ENCODE measurements at regions not wholly inside any gene's neighbourhood (a gene's known extent, or its start where the extent isn't known, plus 50 kb on each side); places are given as distances from the start of the nearest gene placed in this dataset.

- no peak overlapping the region for H3K4me3 ChIP-seq (ENCODE audit: low read length, poor library complexity, severe bottlenecking)
- H3F3A ChIP-seq (ENCODE audit: low read depth): no peaks in the 10 kb centered on the region
- H4K20me1 ChIP-seq (ENCODE audit: insufficient read depth, low read length, poor library complexity, severe bottlenecking): no peaks in the 10 kb centered on the region
- no peaks in the 10 kb centered on the region for H3K9me2 ChIP-seq (replicated peaks; ENCODE audit: low read depth, low read length)
- H3K4me2 ChIP-seq (ENCODE audit: low read depth, low read length, poor library complexity, severe bottlenecking): no peak overlapping the region
- H3K79me2 ChIP-seq (ENCODE audit: insufficient read depth, low read length): no peaks in the 10 kb centered on the region
- no peaks in the 10 kb centered on the region for H3K4me1 ChIP-seq (ENCODE audit: insufficient read depth, low read length, poor library complexity, severe bottlenecking)
- no peaks in the 10 kb centered on the region for H3K36me3 ChIP-seq (ENCODE audit: insufficient read depth, low read length)
- no peaks in the 10 kb centered on the region for H3K9me3 ChIP-seq (ENCODE audit: insufficient read depth, low read depth, low read length)
- no peak overlapping the region for H2AFZ ChIP-seq (ENCODE audit: low read length)
- no peak for TF ChIP-seq CTCF (conservative IDR thresholded peaks at IDR 0.05; ENCODE audit: low read length)
- TF ChIP-seq EZH2phosphoT487 (IDR thresholded peaks at IDR 0.05; ENCODE audit: borderline replicate concordance): no peak
- H3K9ac ChIP-seq (ENCODE audit: low read depth, low read length, poor library complexity, severe bottlenecking): no peak overlapping the region
- H3K27me3 ChIP-seq (ENCODE audit: insufficient read depth, low read length, poor library complexity, severe bottlenecking): no peaks in the 10 kb centered on the region
Measured at GRCh38 chr7:140269004-140269638, 92.3 kb upstream of the KDM7A start.

- no peaks in the 10 kb centered on the region for H3F3A ChIP-seq (ENCODE audit: low read depth)
- H3K4me3 ChIP-seq (ENCODE audit: low read length, poor library complexity, severe bottlenecking): no peak overlapping the region
- no peak overlapping the region for H3K4me2 ChIP-seq (ENCODE audit: low read depth, low read length, poor library complexity, severe bottlenecking)
- no peak overlapping the region for H3K9ac ChIP-seq (ENCODE audit: low read depth, low read length, poor library complexity, severe bottlenecking)
- no peaks in the 10 kb centered on the region for H3K9me2 ChIP-seq (replicated peaks; ENCODE audit: low read depth, low read length)
- no peaks in the 10 kb centered on the region for H3K9me3 ChIP-seq (ENCODE audit: insufficient read depth, low read depth, low read length)
- no peak for TF ChIP-seq CTCF (conservative IDR thresholded peaks at IDR 0.05; ENCODE audit: low read length)
- no peak for TF ChIP-seq EZH2phosphoT487 (IDR thresholded peaks at IDR 0.05; ENCODE audit: borderline replicate concordance)
- H2AFZ ChIP-seq (ENCODE audit: low read length): no peak overlapping the region
- H4K20me1 ChIP-seq (ENCODE audit: insufficient read depth, low read length, poor library complexity, severe bottlenecking): no peaks in the 10 kb centered on the region
- no peaks in the 10 kb centered on the region for H3K27me3 ChIP-seq (ENCODE audit: insufficient read depth, low read length, poor library complexity, severe bottlenecking)
- no peaks in the 10 kb centered on the region for H3K4me1 ChIP-seq (ENCODE audit: insufficient read depth, low read length, poor library complexity, severe bottlenecking)
- H3K79me2 ChIP-seq (ENCODE audit: insufficient read depth, low read length): no peaks in the 10 kb centered on the region
- no peaks in the 10 kb centered on the region for H3K36me3 ChIP-seq (ENCODE audit: insufficient read depth, low read length)
Measured at GRCh38 chr7:140267381-140268226, 90.8 kb upstream of the KDM7A start.

GRCh38 chr7:140263277-140263676 is 86.5 kb upstream of the KDM7A start:
- no peak overlapping the region for H3K9ac ChIP-seq (ENCODE audit: low read depth, low read length, poor library complexity, severe bottlenecking)
- H3K9me2 ChIP-seq (replicated peaks; ENCODE audit: low read depth, low read length): no peaks in the 10 kb centered on the region
- H3F3A ChIP-seq (ENCODE audit: low read depth): no peaks in the 10 kb centered on the region
- peaks cover 5% of the 10 kb centered on the region for H3K4me1 ChIP-seq (ENCODE audit: insufficient read depth, low read length, poor library complexity, severe bottlenecking)
- no peaks in the 10 kb centered on the region for H3K27me3 ChIP-seq (ENCODE audit: insufficient read depth, low read length, poor library complexity, severe bottlenecking)
- no peaks in the 10 kb centered on the region for H4K20me1 ChIP-seq (ENCODE audit: insufficient read depth, low read length, poor library complexity, severe bottlenecking)
- H3K9me3 ChIP-seq (ENCODE audit: insufficient read depth, low read depth, low read length): no peaks in the 10 kb centered on the region
- H3K4me3 ChIP-seq (ENCODE audit: low read length, poor library complexity, severe bottlenecking): no peak overlapping the region
- no peaks in the 10 kb centered on the region for H3K79me2 ChIP-seq (ENCODE audit: insufficient read depth, low read length)
- no peaks in the 10 kb centered on the region for H3K36me3 ChIP-seq (ENCODE audit: insufficient read depth, low read length)
- TF ChIP-seq CTCF (conservative IDR thresholded peaks at IDR 0.05; ENCODE audit: low read length) (no peak), EZH2phosphoT487 (IDR thresholded peaks at IDR 0.05; ENCODE audit: borderline replicate concordance) (no peak)
- no peak overlapping the region for H3K4me2 ChIP-seq (ENCODE audit: low read depth, low read length, poor library complexity, severe bottlenecking)
- H2AFZ ChIP-seq (ENCODE audit: low read length): no peak overlapping the region
